C4-2B (cell line): ENCODE measurements at regions not wholly inside any gene's neighbourhood (a gene's known extent, or its start where the extent isn't known, plus 50 kb on each side); places are given as distances from the start of the nearest gene placed in this dataset.

Source experiments
- CTCF ChIP-seq: fragments of 450-650 bp; conservative IDR thresholded peaks from 2 replicates; pipeline ENCODE4 v1.5.1; 2017; ENCODE audit warnings: mild to moderate bottlenecking
- ZFX ChIP-seq: fragments of 450-650 bp; IDR thresholded peaks from 2 replicates; pipeline ENCODE4 v1.6.1; 2017

- TF ChIP-seq CTCF, result no peak
- TF ChIP-seq ZFX, result no peak
These were observed 1261.8 kb downstream of the SLITRK5 start for GRCh38 chr13:88932950-88933349.
